Smooth muscle cell (in vitro differentiated cells): ENCODE measurements at regions not wholly inside any gene's neighbourhood (a gene's known extent, or its start where the extent isn't known, plus 50 kb on each side); places are given as distances from the start of the nearest gene placed in this dataset.

Source experiments
- DNase-seq: peaks from one replicate; lab custom pipeline; 2025; ENCODE audit not compliant: unreplicated experiment; lab: John Stamatoyannopoulos, UW
- H2AFZ ChIP-seq: fragments of 200-600 bp; sonication (generic); 2 replicates; pipeline ENCODE4 v1.6.0; 2016; ENCODE audit warnings: antibody characterized with exemption, low read depth, mild to moderate bottlenecking
- H3F3A ChIP-seq: fragments of 200-600 bp; sonication (generic); 2 replicates; pipeline ENCODE4 v1.6.0; 2017; ENCODE audit warnings: antibody characterized with exemption, low read depth
- H3K27ac ChIP-seq: fragments of 200-600 bp; sonication (generic); 2 replicates; pipeline ENCODE4 v1.5.1; 2016; ENCODE audit warnings: low read depth, mild to moderate bottlenecking
- H3K27me3 ChIP-seq: fragments of 200-600 bp; sonication (generic); 2 replicates; pipeline ENCODE4 v1.6.1; 2016; ENCODE audit warnings: low read depth, mild to moderate bottlenecking
- H3K36me3 ChIP-seq: fragments of 200-600 bp; sonication (generic); 2 replicates; pipeline ENCODE4 v1.5.1; 2016; ENCODE audit warnings: low read depth
- H3K4me1 ChIP-seq: fragments of 200-600 bp; sonication (generic); 2 replicates; pipeline ENCODE4 v1.5.1; 2016; ENCODE audit warnings: low read depth
- H3K4me2 ChIP-seq: fragments of 200-600 bp; sonication (generic); 2 replicates; pipeline ENCODE4 v1.6.0; 2016; ENCODE audit warnings: mild to moderate bottlenecking
- H3K4me3 ChIP-seq: fragments of 200-600 bp; sonication (generic); 2 replicates; pipeline ENCODE4 v1.5.1; 2016; ENCODE audit warnings: mild to moderate bottlenecking
- H3K79me2 ChIP-seq: fragments of 200-600 bp; sonication (generic); 2 replicates; pipeline ENCODE4 v1.6.0; 2016; ENCODE audit warnings: low read depth, mild to moderate bottlenecking
- H3K9ac ChIP-seq: fragments of 200-600 bp; sonication (generic); 2 replicates; pipeline ENCODE4 v1.6.0; 2016; ENCODE audit warnings: low read depth
- H3K9me3 ChIP-seq: fragments of 200-600 bp; sonication (generic); replicated peaks from 2 replicates; pipeline ENCODE4 v1.5.1; 2016; ENCODE audit warnings: low read depth
- H4K20me1 ChIP-seq: fragments of 200-600 bp; sonication (generic); 2 replicates; pipeline ENCODE4 v1.6.0; 2016; ENCODE audit warnings: low read depth
- CTCF ChIP-seq: fragments of 200-600 bp; sonication (generic); IDR thresholded peaks from 2 replicates; pipeline ENCODE4 v1.5.1; 2017; ENCODE audit warnings: borderline replicate concordance, mild to moderate bottlenecking, antibody characterized with exemption; ENCODE audit not compliant: insufficient read depth, poor library complexity, severe bottlenecking
- WGBS: methylation state at CpG from one replicate; pipeline ENCODE4 v1.1.7; 2016; ENCODE audit warnings: low lambda C conversion rate; 5-methylcytosine and 5-hydroxymethylcytosine counted together

- DNase-seq = no peak
- whole genome bisulfite sequencing = 62% methylated on average over 18 of the region's 18 CpGs
- Histone ChIP-seq H3K4me2 (no peak overlapping the region), H2AFZ (no peak overlapping the region), H3K9me3 (no peaks in the 10 kb centered on the region), H3K36me3 (no peaks in the 10 kb centered on the region), H3K4me1 (peaks cover 8% of the 10 kb centered on the region), H3K79me2 (no peaks in the 10 kb centered on the region), H3F3A (no peaks in the 10 kb centered on the region), H3K9ac (no peak overlapping the region), H3K27me3 (no peaks in the 10 kb centered on the region), H3K4me3 (no peak overlapping the region), H4K20me1 (no peaks in the 10 kb centered on the region), H3K27ac (no peak overlapping the region)
- no peak for TF ChIP-seq CTCF
Observed at GRCh38 chr10:35898716-35899440, 256.8 kb upstream of the FZD8 start.

- DNase-seq = no peak
- H3K4me2 ChIP-seq = peak overlapping the region; percentile 70
- H3K27ac ChIP-seq = peak overlapping the region; percentile 70
- peaks cover 19% of the 10 kb centered on the region for H3K4me1 ChIP-seq
- H4K20me1 ChIP-seq = no peaks in the 10 kb centered on the region
- H3K9ac ChIP-seq = peak overlapping the region; percentile 6
- 33% methylated on average over 5 of the region's 5 CpGs for WGBS
- H3K9me3 ChIP-seq = no peaks in the 10 kb centered on the region
- TF ChIP-seq CTCF = no peak
- H2AFZ ChIP-seq = peak overlapping the region; percentile 28
- no peaks in the 10 kb centered on the region for H3K27me3 ChIP-seq
- H3K4me3 ChIP-seq = no peak overlapping the region
- H3K79me2 ChIP-seq = no peaks in the 10 kb centered on the region
- no peaks in the 10 kb centered on the region for H3K36me3 ChIP-seq
- peaks cover 3% of the 10 kb centered on the region for H3F3A ChIP-seq
Observed at GRCh38 chr10:35896001-35896400, 253.9 kb upstream of the FZD8 start.

- Histone ChIP-seq H3K9ac (no peak overlapping the region), H3K79me2 (no peaks in the 10 kb centered on the region), H2AFZ (no peak overlapping the region), H4K20me1 (no peaks in the 10 kb centered on the region), H3K9me3 (no peaks in the 10 kb centered on the region), H3K4me2 (peak overlapping the region; percentile 70), H3K4me1 (peaks cover 23% of the 10 kb centered on the region), H3K36me3 (no peaks in the 10 kb centered on the region), H3K27ac (peak overlapping the region; percentile 70), H3K4me3 (no peak overlapping the region), H3K27me3 (no peaks in the 10 kb centered on the region), H3F3A (peaks cover 8% of the 10 kb centered on the region)
- whole genome bisulfite sequencing = 81% methylated on average over 2 of the region's 2 CpGs
- TF ChIP-seq CTCF = no peak
- DNase-seq = no peak
Observed at GRCh38 chr10:35895331-35895730, 253.2 kb upstream of the FZD8 start.

- no peak for DNase-seq
- 40% methylated on average over 3 of the region's 3 CpGs for WGBS
- no peak overlapping the region for H3K9ac ChIP-seq
- H4K20me1 ChIP-seq = no peaks in the 10 kb centered on the region
- peaks cover 27% of the 10 kb centered on the region for H3F3A ChIP-seq
- H3K4me2 ChIP-seq = no peak overlapping the region
- H3K9me3 ChIP-seq = no peaks in the 10 kb centered on the region
- no peak overlapping the region for H3K27ac ChIP-seq
- H3K4me3 ChIP-seq = no peak overlapping the region
- TF ChIP-seq CTCF = no peak
- no peaks in the 10 kb centered on the region for H3K27me3 ChIP-seq
- H3K36me3 ChIP-seq = no peaks in the 10 kb centered on the region
- peaks cover 23% of the 10 kb centered on the region for H3K4me1 ChIP-seq
- no peaks in the 10 kb centered on the region for H3K79me2 ChIP-seq
- H2AFZ ChIP-seq = no peak overlapping the region
Observed at GRCh38 chr10:35892526-35892925, 250.4 kb upstream of the FZD8 start.
